HG02588 (cell line): ENCODE measurements at regions not wholly inside any gene's neighbourhood (a gene's known extent, or its start where the extent isn't known, plus 50 kb on each side); places are given as distances from the start of the nearest gene placed in this dataset.
"Not testable (repeated sequence)": the region's sequence is repeated elsewhere in the genome, so short reads cannot be mapped to it uniquely, and the experiment has no call there.

Experiments
- ATAC-seq: cut with Tn5 transposase; IDR thresholded peaks from one replicate; pipeline ENCODE4 v1.9.1; 2021; ENCODE audit warnings: mild to moderate bottlenecking, moderate library complexity; ENCODE audit not compliant: unreplicated experiment

DNA sequence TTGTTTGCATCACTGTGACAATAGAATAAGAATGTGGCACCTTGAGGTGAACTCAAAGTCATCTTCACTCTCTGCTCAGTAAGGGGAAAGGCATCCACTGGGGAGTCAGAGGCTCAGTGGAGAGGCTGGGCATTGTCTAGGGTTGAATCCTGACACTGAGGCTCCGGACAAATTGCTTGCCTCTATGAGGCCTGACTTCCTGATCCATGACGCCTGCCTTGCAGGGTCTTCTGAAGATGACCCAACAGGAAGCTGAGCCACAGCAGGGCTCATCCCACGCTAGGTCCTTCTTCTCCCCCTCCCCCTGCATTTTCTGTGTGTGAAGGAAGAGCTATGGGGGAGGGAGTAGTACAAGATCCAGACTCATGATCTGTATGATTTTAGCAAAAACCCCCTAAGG, 265.1 kb downstream of the SH3BP4 start:
- no peak for ATAC-seq

- no peak for ATAC-seq
Measured at GRCh38 chr2:235217846-235218245, 266.0 kb downstream of the SH3BP4 start.

GRCh38 chr2:235218486-235218907, 266.7 kb downstream of the SH3BP4 start:
- ATAC-seq: no peak

- ATAC-seq: no peak
Measured at GRCh38 chr2:235219048-235219447, 267.2 kb downstream of the SH3BP4 start.

DNA sequence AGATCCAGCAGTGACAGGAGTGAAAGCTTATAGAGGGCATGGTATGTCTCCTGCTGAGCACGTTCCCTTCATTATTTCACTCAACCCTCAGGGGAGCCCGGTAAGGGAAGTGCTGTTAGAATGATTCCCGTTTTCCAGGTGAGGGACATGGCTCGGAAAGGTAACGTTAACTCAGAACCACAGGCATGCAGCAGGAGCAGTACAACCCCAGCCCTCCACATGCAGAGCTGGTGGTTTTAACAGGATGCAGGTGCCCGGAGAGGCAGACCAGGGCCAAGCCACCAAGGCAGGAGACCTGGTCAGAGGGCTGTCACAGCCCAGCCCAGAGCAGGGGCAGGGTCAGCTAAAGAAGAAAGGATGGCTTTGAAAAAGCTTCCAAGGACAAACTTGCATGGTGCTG, 268.5 kb downstream of the SH3BP4 start:
- ATAC-seq: no peak

GRCh38 chr2:235223011-235223410, 270.8 kb upstream of the AGAP1 start:
- ATAC-seq: no peak

DNA sequence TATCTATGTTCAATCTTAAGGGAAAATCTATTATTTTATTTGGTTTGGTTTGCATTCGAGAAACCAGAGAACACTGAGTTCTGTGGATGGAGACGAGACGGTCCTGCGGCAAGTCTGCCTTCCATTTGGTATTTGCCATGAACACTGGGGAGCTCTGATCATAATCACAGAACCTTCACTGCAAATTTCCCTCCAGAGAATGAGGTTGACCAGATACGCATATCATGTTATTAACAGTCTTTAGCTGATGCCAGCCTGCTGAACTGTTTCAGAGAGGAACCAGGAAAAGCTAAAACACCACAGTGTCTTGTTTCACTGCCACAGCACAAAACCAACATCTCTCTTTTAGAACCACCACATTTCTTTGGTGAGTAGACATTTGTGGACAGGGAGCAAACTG, 269.4 kb upstream of the AGAP1 start:
- ATAC-seq: no peak

DNA sequence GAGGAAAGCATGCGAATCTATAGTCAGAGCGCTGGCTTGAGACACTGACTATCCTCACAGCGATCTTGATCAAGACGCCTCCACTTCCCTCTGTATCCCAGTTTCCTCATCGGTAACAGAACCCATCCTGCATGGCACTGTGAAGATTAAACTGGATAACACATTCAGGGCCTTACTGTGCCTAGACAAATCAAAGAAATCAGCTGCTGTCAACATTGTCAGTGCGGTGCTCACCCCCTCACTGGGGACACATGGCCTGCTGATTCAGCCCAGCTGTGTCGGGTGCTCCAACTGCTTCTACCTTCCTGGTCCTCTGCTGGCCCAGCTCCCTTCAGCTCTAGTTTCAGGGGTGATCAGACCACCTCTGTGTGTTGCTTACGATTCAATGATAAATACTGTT, 268.6 kb upstream of the AGAP1 start:
- ATAC-seq: no peak

- no peak for ATAC-seq
Measured at GRCh38 chr2:235227590-235227989, 266.3 kb upstream of the AGAP1 start.

DNA sequence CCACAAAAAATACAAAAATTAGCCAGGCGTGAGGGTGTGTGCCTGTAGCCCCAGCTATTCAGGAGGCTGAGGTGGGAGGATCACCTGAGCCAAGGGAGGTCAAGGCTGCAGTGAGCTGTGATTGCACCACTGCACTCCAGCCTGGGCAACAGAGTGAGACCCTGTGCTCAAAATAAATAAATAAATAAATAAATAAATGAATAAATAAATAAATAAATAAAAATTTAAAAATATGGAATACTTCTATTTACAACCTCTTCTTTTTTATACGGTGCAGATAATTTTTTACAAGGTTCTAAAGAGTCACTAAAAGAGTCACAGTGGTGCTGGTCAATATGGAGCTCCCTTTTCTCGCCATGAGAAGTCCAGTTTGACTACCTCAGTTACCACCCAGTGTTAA, 265.4 kb upstream of the AGAP1 start:
- ATAC-seq: not testable (repeated sequence)

DNA sequence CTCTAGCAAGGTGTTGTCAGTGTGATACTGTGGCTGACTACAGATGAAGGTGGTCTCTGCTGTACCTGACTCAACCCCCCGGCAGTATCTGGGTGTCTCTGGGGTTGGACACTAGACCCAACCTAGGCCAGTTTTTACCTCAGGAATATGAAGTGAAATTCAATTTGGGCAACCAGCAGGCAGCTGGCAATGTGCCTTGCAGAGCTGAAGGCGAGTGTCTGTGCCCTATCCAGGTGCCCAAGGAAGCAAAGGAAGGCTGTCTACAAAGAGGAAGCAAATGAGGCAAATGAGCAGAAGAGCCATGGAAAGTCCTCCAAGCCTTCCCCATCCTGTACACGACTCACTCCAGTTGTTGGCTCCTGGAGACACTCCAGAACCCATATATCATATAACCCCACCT, 264.6 kb upstream of the AGAP1 start:
- no peak for ATAC-seq

DNA sequence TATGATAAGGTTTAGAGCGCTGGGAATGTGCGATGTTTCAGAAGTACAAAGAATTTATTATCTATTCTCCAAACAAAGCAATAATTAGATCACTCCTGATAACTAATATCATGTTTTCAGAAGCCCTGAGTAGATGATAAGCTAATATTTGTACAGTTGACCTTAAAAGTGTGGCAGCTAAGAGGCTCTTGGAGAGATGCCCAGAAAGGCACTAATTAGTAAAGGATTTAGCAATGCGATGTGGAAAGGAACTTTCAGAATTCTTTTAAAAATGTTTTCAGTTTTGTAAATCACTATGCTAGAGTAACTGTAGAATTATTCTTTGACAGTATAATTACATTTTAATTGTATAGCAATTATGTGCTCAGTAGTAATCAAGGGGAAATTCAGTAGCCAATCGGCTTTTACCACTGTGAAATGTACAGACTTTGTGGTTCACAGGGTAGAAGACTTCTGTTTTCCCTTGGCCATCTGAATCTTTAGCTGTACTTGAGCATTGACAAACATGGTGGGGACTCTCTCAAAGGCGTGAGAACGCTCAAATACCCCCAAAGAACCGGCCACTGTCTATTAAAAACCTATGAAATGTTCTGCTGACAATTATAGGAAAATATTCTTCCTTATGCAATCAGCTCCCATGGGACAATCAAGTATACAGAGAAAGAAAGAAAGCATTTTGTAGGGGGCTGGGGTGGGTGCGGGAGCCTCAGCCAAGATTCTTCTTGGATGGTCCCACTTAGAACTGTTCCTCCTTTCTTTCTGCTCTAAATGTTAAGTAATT, 262.8 kb upstream of the AGAP1 start:
- no peak for ATAC-seq

DNA sequence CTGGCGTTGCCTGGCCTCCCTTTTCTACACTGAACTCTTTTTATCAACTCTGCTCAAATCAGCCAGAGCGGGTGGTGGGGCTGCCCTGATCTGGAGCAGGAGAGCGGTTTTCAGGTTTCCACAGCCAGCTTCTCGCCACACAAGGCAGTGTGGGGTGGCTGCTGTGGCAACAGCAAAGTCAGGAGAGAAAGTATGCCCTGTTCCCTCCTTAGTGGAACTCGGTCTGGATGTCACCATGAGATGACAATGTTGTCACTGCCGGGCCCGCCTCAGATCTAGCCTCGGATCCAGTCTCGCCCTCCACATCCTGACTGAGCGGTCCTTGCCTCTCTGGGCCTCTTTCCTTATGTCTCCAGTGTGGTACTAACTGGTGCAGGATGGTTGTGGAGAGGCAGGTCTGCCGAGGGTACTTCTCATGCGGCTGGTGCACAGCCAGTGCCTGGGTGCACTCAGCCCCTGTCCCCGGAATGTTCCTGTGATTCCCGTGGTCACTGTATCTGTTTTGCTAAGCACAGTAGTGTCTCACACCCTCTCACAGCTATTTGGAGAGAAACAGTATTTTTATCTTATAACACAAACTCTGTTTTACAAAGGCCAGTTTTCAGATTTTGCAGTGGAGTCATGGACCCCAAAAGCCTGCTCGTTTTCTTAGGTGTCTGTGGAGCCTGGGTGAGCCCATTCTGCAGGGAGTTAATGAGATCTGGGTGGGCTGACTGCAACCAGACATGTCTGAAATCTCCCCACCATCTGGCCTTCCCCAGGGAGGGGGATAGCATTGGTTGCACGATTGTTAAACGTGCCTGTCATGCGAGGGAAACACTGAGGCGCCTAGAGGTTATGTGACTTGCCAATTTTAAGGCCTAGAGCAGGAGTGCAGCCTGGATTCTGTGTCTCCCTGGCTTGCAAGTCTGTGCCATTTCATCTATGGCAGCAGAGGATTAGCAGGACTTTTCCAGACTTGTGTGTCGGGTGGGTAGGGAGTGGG, 261.1 kb upstream of the AGAP1 start:
- ATAC-seq: no peak

- no peak for ATAC-seq
Measured at GRCh38 chr2:235234736-235235135, 259.1 kb upstream of the AGAP1 start.

- ATAC-seq: no peak
Measured at GRCh38 chr2:235235977-235236767, 257.7 kb upstream of the AGAP1 start.

- no peak for ATAC-seq
Measured at GRCh38 chr2:235238537-235238936, 255.3 kb upstream of the AGAP1 start.

DNA sequence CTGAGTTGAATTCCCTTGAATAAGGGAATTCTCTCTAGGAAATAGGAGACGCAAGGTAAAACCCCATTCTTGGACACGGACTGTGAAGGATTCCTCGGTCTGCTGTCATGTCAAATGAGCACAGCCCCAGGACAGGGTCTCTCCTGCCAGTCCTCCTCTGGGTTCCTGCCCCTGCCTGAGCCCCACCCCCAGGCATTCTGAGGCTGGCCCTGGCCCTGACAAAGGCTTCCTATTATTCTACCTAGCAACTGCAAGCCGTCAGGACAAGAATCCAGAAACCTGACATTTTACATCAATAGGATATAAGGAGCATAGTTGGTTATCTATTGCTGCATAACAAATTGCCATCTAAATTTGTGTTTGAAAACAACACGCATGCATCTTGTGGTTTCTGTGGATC, 253.3 kb upstream of the AGAP1 start:
- ATAC-seq: no peak

DNA sequence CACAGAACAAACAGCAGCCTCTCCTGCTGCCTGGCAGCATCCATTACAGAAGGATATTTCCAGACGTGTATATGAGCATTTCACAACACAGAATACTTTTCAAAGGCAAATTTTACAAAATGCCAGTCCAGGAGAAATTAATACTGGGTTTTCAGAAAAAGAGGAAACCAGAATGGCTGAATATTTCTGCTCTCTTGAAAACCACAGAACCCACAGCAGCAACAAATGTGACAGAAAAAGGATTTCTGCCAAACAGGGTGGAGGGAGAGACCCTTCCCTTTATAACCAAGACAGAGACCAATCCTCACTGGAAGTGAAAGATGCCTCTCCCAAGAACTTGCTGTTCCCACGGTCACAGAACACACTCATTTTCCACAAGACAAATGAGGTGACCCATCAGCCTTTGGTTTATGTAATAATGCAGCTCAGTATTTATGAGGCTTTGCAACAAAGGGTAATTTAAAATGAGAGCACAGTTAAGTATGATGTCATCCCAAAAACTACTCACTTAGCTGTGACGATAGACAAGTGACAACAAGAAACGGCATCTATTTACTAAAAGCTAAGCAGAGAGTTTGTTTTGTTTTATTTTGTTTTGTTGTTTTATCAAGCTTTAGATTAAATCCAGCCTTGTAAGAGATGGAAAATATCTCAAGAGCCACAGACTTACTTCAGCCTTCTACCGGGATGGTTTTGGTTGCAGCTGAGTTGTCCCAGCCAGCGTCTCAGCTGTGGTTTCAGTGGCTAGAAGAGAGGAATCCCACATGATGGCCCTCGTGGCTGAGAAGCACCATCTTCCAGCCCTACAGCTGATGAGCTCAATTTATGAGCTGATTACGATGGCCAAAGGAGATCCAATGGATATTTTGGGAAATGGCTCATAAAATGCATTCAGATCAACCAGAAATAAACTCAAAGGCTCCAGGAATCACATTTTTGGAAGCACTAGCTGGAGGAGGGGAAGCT, 249.3 kb upstream of the AGAP1 start:
- ATAC-seq: no peak

- no peak for ATAC-seq
Measured at GRCh38 chr2:235247001-235247400, 246.8 kb upstream of the AGAP1 start.

DNA sequence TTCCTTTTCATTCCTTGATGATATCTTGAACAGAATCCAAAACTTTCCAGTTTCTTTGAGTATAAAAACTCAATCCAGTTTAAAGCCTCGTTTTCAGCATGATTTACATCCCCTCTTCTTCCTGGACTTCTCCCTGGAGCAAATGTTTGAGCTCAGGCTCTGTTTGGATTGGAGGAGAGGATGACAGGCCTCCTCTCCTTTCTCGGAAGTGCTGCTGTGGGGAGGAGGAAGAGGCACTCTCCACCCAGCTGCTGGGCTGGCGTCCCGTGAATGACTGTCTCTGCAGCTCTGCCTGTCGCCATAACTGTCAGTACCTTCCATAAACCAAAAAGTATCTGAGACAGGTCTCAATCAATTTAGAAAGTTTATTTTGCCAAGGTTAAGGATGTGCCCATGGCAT, 238.2 kb upstream of the AGAP1 start:
- ATAC-seq: no peak
